Pulmonary artery endothelial cell (primary cell): ENCODE measurements at regions not wholly inside any gene's neighbourhood (a gene's known extent, or its start where the extent isn't known, plus 50 kb on each side); places are given as distances from the start of the nearest gene placed in this dataset.

Experiments used
- DNase-seq: peaks from one replicate; pipeline ENCODE4 v3.0.0-alpha.2; 2011; ENCODE audit warnings: low read depth, low spot score

DNA sequence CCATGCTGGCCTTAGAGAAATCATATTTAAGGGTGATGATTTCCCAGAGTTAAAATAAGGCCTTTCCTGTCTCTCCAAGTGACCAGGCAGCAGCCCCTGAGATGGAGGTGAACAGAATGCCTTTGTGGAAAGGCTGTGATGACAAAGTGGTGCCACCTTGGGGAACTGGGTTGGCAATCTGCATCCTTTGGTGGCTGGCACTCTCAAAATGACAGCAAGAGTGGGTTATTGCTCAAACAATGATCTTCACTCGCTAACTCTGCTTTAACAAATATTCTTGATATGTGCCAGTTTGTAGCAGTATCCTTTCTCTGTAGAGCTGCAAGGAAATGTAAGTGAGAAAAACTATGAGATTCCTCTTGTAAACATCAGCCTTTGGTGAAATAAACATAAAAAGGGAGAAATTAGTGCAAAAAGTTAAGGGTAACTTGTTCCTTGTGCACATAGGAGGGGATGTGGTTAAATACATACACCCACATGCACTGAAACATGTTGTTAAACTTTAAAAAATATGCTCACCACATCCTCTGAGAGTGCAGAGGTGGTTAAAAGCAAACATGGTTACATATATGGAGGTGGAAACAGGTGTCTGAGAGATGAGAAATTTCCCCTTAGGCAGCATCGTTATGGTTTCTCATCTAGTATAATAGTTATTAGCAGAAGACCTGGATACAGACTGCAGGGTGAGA, 373.4 kb upstream of the CTNND2 start:
- no peak for DNase-seq

DNA sequence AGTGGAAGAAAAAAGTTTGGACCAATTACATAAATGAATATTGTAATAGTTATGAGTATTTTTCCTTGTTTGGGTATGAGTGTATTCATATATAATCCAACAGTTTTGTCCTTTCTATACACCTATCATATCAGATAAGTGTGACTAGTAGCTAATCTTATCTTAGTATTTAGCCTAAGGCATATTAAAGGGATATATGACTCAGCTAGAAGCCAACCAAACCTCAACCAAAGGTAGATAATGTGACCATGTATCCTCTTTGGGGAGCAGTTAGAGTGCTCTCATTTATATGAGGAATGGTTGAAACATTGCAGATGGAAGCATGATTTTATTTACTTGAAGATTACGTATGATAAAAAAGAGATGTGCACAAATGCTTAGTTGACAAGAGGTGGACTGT, 370.0 kb upstream of the CTNND2 start:
- no peak for DNase-seq

DNA sequence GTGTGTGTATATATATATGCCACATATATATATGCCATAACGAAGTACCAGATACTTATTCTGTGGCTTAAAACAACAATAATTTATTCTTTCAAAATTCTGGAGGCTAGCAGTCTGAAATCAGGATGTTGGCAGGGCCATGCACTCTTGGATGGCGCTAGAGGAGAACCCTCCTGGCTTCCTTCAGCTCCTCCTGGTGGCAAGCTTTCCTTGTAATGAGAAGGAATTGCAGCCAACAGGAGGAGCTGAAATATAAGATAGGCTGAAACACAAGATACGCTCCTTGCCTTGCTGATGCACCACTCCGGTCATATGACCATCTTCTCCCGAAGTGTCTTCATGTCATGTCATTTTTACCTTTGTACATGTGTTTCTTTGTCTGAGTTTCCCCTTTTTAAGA, 368.1 kb upstream of the CTNND2 start:
- DNase-seq, result no peak

DNA sequence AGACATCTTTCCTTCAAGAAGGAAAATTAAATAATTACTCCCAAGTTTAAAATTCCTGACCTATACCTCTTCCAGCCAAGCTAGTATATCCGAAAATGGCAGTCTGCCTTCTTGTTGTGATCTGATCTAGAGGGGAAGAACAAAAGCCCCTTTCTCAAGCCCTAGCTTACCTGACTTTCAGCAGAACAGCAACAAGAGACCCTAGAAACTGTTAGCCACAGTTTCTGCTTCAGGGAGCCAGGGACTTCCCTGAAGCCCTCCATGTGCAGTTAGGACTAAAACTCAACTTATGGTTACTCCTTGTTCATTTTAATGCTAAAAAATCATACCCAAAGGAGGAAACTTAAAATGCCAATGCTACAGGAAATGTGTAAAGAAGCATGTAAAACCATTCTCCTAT, 366.7 kb upstream of the CTNND2 start:
- DNase-seq, result no peak

DNA sequence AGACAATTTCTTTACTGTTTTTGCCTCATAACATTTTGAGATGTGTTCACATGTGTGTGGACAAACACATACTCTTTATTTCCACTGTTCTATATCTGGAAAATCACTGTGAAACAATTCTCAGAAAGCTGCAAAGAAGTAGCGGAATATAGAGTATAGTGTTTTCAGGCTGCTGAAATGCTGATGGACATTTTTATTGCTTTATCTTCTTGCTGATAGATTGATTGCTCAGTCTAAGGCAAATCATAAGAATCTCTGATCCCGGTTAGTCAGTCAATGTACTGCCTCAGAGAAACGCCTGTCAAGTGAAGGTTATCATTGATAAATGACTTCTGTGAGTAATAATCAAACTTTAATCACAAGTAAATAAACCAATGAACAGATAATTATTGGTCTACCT, 364.9 kb upstream of the CTNND2 start:
- DNase-seq, result no peak

DNA sequence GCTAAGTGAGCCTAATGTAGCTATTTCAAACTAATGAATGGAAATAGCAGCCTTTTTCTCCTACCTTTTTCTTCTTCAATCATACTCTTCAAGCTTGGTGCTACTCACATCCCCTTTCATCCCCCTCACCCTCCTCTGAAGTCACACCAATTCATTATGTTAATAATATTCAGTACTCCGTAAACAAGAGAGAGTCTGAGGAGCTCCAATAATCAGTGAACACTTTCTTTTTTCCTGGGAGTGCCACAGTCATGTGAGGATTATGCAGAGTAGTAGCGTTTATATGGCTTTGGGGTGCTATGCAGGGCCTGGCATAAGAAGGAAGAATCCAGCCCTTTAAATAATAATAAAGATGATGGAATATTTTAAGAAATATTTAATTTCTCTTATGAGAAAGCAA, 354.3 kb upstream of the CTNND2 start:
- DNase-seq, result no peak

DNA sequence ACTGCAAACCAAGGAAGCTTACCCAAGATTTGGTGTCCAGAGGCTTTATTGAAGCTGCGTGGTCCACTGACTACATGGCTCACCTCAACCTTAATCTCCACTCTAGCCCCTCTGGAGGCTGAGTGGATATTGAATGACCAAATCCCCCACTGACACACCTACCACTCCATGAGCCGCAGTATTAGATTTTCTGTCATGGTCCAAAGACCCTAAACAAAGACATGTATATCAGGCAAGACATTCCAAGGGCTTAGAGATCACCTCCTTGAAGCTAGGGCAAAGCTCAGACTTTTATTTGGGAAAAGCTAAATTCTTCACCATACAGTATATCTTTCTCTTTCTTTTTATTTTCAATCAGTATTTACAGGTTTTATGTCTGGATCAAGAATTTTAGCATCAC, 346.2 kb upstream of the CTNND2 start:
- DNase-seq, result no peak

DNA sequence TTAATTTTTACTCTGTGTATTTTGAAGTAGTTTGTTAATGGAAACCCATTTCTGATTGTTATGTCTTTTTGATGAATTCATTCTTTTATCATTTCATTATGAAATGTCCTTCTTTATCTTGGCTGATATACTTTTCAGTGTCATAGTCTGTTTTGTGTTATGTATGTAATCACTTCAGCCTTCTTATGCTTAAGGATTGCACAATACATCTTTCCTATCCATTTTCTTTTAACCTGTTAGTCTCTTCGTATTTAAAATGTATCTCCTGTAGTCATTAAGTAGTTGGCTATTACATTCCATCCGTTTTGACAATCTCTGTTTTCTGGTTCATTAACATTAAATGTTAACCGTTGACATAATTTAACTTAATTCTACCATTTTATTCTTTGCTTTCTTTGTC, 344.6 kb upstream of the CTNND2 start:
- DNase-seq, result no peak

DNA sequence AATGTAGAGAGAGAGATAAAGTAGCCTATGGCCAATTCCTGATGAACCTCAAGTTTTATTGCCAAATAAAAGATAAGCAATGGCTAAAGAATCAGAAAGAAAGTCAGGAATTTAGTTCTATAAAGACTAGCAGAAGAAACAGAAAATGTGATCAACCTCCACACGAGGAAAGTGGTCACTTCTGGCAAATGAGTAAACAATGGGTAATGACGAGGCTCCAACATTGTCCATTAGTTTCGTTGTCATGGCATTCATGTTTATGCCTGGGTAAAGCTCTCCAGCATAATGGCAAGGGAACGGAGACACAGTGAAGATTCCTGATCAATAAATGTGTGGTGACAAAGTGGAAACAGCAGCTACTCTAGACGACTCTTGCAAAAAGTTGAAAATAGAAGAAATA, 341.8 kb upstream of the CTNND2 start:
- DNase-seq, result no peak

DNA sequence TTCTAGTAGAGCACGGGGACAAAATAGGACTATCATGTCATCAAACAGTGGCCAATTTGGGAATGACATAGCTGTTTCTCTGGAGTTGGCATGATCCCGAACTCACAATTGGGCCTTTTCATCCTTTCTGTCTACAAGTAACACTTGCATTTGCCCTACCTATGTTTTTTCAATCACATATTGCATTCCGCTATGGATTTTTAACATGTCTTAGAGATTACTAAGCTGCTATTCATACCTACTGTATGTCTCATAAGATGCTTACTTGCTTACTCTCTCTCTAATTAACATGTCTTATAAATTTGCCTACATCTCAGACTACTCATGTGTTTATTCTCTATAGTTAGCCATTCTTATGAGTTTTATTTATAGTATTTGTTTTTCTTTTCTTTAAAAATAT, 341.2 kb upstream of the CTNND2 start:
- DNase-seq, result no peak

DNA sequence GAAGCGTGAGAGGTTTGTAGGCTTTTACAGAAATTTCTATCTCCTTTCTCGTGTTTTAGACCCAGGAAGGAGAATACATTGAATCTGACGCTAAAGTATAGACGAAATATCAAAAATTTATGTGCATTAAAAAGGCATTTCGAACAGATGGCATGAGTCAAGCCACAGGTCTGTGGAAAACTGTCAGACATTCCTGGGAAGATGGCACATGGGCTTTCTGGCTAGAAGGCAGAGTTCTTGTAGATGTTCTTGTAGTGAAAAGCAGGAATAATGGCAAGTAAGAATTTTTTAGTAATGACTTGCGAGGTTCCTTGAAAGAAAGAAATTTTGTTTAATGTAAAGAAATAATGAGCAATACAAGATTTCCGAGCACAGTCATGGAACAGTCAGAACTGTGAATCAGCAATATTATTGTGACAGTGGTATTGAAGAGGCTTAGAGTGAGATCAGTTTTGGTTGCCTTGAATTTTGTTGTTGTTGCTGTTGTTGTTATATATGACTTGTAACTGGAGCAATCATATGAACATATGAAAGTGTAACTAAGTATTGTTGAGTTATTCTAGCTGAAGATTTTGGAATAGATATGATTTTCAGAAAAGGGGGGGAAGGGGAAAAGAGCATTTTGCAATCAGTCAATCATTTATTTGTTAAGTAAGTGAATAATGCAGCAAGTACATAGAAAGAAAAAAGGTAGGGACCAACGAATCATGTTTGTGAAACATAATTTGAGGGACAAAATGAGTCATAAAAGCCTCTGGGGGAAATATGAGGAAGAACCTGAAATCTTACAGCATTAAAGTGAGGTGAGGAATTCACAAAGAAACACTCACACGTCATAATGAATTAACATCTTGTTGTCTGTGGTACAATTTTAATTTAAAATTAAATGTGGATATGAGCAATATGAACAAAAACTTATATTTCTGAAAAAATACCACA, 339.0 kb upstream of the CTNND2 start:
- no peak for DNase-seq

DNA sequence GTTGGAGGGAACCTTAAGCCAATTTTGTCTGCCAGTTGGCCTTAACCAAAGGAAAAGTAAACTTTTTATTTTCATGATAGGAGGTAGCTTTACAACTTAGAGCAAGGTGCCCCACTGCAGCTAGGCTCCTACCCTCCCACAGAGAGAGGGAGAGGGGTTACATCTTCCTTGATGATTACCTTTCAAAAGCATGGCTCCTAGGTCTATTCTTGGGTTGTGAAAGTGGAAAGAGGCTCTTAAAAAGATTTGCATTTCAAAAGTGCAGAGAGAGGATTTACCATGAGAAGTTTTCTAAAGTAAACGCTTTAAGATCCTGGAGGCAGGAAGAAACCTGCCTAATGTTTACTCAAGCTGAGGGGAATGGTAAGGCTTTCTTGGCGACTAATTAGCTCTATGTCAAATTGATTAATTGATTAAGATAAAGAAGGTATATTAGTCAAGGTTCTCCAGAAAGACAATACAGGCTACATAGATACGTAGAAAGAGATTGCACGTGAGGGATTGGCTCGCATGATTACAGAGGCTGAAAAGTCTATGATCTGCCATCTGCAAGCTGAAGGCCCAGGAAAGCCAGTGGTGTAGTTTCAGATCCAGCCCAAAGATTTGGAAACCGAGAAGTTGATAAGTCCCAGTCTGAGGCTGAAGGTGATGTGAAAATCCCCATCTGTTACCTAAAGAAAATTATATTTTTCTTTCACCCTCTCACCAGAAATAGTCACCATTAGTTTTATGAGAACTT, 333.8 kb upstream of the CTNND2 start:
- DNase-seq, result no peak

DNA sequence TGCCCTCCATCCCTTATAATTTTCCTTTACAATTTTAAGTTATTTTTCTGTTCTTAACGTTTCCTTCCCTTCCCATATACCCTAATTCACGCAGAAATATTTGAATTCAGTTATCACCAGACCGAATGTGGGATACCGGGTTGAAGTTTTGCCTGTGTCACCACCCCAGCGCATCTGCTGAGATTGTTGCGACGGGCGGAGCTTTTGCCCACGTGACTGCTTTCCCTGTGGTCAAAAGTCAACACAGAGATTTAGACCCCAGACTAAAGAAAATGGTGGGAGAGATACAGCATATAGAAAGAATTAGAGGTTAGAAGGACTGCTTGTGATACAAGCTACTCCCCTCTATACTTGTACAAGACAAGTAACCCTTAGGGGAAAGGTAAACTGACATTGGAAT, 326.4 kb upstream of the CTNND2 start:
- DNase-seq, result no peak

DNA sequence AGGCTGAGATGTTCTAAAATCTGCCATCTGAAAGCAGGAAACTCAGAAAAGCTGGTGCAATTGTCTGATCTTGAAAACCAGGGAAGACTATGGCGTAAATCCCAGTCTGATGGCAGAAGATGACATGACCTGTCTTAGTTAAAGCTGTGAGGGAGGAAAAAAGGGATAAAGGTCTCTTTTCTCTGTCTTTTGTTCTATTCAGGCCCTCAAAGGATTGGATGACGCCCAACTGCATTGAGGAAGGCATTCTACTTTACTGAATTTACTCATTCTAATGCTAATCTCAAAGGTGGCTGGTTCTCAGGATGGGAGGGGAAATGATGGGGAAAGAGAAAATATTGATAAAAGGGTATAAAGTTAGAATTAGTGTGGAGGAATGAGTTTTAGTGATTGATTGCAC, 312.8 kb upstream of the CTNND2 start:
- no peak for DNase-seq

DNA sequence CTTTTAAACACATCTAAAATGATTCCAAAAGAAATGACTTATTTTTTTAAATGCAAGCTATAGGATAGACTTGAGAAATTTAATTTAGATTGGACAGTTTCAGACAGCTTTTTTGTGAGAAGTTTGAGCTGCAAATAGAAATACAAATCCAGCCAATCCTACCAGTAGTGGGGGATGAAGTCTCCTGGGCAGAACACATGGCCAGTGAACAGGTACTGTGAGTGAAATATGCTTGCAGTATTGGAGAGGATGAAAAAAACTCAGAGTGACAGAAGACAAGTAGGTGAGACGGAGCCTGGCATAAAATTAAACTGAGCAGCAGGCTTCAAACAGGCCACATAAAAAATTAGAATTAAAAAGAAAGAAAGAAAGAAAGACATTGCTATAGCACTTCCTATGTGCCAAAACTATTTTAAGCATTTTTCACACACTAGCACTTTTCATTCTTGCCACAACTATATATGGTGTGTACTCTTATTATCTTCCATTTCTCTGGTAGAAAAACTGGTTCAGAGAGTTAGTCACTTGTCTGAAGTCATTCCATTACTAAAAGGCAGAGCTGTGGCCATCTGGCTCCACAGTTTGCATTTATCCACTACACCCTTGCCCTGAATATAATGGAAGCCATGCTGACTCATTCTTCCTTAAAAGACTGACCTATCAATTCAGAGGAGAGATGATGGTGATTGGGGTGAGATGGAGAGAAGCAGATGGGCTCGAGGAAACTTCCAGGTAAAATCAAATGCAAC, 310.2 kb upstream of the CTNND2 start:
- no peak for DNase-seq

DNA sequence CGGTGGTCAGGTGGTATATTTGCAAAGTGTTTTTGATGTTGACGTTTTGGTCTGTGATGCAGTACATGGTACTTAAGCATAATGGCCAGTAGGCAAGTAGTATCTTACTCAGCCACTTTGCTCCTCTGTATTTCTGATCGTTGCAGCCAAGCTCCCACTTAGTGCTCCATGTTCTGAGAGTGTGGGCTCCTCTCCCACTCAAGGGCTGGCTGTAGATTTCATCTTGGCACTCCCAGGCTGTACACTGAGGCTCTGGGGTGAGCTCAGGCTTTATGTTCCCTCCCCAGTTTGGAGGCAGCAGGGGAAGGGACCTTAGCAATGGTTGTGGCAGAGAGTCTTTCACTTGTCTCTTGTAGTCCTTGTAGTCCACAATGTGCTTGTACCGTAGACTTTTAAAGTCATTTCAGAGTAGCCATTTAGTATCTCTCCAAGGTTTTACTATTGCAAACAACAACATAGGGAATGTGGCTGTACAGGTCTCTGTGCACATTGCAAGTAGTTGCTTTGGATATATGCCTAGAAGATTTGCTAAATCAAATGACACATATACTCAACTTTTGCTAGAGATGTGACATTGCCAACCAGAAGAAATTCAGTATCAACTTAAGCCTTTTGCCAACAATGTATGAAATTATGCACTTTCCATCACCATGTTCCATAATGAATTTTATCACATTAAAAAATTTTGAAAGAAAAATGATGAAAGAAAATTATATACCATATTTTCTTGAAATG, 304.3 kb upstream of the CTNND2 start:
- no peak for DNase-seq

DNA sequence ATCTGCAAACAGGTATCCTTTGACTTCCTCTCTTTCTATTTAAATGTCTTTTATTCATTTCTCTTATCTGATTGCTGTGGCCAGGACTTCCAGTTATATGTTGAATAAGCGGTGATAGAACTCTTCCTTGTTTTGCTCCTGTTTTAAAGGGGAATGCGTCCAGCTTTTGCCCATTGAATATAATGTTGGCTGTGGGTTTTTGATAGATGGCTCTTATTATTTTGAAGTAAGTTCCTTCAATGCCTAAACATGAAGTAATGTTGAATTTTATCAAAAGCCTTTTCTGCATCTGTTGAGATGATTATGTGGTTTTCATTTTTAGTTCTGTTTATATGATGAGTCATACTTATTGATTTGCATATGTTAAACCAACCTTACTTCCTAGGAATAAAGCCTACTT, 300.5 kb upstream of the CTNND2 start:
- no peak for DNase-seq

DNA sequence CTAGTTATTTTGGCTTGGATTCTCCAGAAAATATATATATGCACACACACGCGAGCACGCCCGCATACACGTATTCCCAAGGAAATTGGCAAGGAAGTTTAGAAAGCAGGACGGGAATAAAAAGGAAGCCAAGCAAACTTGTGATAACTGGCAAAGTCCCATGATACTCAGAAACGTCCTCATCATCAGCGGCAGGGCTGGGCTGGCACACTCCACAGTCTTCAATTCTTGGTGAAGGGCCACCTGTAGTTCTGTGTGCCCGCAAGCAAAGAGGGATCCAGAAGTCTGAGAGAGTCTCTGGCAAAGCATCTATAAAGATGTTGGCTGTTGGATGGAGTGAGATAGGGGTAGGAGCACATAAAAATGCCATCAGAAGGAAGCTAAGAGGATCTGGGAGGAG, 289.3 kb upstream of the CTNND2 start:
- no peak for DNase-seq

DNA sequence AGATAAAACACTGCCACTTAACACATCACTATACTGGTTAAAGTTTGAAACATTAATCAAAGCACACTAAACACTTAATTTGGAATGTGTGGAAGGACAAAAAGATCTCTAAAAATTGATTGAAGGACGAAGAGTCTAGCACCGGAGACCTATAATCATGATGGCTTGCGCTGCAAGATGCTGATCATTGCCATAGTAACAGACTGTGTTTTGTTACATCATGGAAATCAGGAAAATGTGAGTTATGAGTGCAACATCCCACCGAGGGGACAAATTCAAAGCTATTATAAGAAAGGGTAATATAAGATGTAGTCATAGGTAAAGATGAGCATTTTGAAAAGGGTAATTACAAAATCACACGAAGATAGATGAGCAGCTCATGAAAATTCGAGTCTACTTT, 278.8 kb upstream of the CTNND2 start:
- no peak for DNase-seq

DNA sequence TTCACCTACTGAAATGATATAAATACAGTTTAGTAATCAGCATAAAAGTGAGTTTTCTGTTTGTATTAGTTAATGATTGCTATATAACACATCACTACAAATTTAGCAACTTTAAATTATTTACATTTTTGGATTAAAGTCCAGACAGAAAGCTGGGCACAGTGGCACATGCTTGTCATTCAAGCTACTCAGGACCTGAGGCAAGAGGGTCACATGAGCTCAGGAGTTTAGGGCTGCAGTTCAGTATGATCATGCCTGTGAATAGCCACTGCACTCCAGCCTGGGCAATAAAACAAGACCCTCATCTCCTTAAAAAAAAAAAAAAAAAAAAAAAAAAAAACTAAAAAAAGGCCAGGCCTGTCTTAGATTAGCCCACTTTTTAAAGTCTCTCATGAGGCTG, 273.6 kb upstream of the CTNND2 start:
- DNase-seq, result no peak

DNA sequence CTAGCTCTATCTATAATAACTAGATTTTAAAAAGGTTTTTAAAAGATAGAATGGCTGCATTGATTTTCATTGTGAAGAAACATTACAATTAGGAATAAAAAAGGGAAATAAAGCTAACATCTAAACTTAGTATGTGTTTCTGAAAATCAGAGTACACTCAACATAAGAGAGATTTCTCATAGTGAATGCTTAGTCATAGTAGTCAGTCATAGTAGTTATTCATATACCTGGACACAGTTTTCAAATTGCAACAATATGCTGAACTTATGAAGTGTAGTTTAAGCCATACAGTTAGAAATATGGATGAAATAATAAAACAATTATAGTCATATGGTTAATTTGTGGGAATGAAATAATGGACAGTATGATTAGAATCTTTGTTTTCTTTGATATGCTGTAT, 273.0 kb upstream of the CTNND2 start:
- no peak for DNase-seq
